Tibial artery (tissue), 4 donors: ENCODE measurements at regions not wholly inside any gene's neighbourhood (a gene's known extent, or its start where the extent isn't known, plus 50 kb on each side); places are given as distances from the start of the nearest gene placed in this dataset.

Experiments
- DNase-seq, 2 donors: peaks; one replicate each; pipeline ENCODE4 v3.0.0-alpha.2; 2019
- H3K27ac ChIP-seq, 2 donors: fragments of 200-600 bp; sonication (generic) in 1 of 2; 1 replicate in 1 of 2; 2 replicates in 1 of 2; pipeline ENCODE4 v1.5.1; 2018 to 2019; ENCODE audit warnings: mild to moderate bottlenecking in 1 of 2
- H3K27me3 ChIP-seq, 2 donors: fragments of 200-600 bp; sonication (generic) in 1 of 2; one replicate each; pipeline versions ENCODE4 v1.5.1 to v1.6.0; 2016 to 2019
- H3K36me3 ChIP-seq, 3 donors: fragments of 200-600 bp; sonication (generic) in 2 of 3; one replicate each; pipeline ENCODE4 v1.5.1; 2016 to 2019; ENCODE audit warnings: mild to moderate bottlenecking in 2 of 3
- H3K4me1 ChIP-seq, 4 donors: fragments of 200-600 bp; sonication (generic) in 2 of 4; 1 replicate in 3 of 4; 2 replicates in 1 of 4; pipeline ENCODE4 v1.5.1; 2016 to 2019
- H3K4me3 ChIP-seq, 2 donors: fragments of 200-600 bp; sonication (generic) in 1 of 2; 1 replicate in 1 of 2; 2 replicates in 1 of 2; pipeline ENCODE4 v1.5.1; 2018 to 2019; ENCODE audit warnings: mild to moderate bottlenecking in 2 of 2
- H3K9me3 ChIP-seq, 3 donors: fragments of 200-600 bp; sonication (generic) in 1 of 3; one replicate each; pipeline ENCODE4 v1.5.1; 2016 to 2019
- CTCF ChIP-seq, 2 experiments: fragments of 200-600 bp in 1 of 2; fragments of 450-650 bp in 1 of 2; IDR thresholded peaks; one replicate each; pipeline ENCODE4 v1.5.1; 2017 to 2019; ENCODE audit warnings: antibody characterized with exemption in 2 of 2, mild to moderate bottlenecking in 1 of 2, moderate library complexity in 1 of 2
- intact Hi-C: fragments of 100-400 bp; cut with DNase I; formaldehyde crosslinking; loops from one replicate; pipeline ENCODE4 v1.15.0; 2023; ENCODE audit warnings: low total_unique reads

- Histone ChIP-seq H3K36me3 (no peaks in the 10 kb centered on the region), H3K4me3 (peak overlapping the region in 1 of 2 donors; percentile 6), H3K4me1 (peaks cover 5 to 60% (median 56%) of the 10 kb centered on the region in 4 donors), H3K27ac (peak overlapping the region; percentile 62 to 71), H3K27me3 (no peaks in the 10 kb centered on the region), H3K9me3 (no peaks in the 10 kb centered on the region)
- intact Hi-C loops, result loop anchor here (10.0 kb wide), 1 partner anchor 127 kb away; the partner anchor contains the start of gene CHST15
- no peak for TF ChIP-seq CTCF (IDR thresholded peaks at IDR 0.05)
- no peak for DNase-seq
These were observed 128.2 kb upstream of the CHST15 start for GRCh38 chr10:124221356-124222317.

- H3K27ac ChIP-seq, result peak overlapping the region; percentile 62 to 71
- no peaks in the 10 kb centered on the region for H3K9me3 ChIP-seq
- no peak for DNase-seq
- no peak for TF ChIP-seq CTCF (IDR thresholded peaks at IDR 0.05)
- H3K36me3 ChIP-seq, result no peaks in the 10 kb centered on the region
- H3K4me1 ChIP-seq, result peaks cover 5 to 58% (median 53%) of the 10 kb centered on the region in 4 donors
- H3K27me3 ChIP-seq, result no peaks in the 10 kb centered on the region
- intact Hi-C loops, result loop anchor here (10.0 kb wide), 1 partner anchor 126 kb away; the partner anchor contains the start of gene CHST15
- H3K4me3 ChIP-seq, result peak overlapping the region in 1 of 2 donors; percentile 6
These were observed 127.6 kb upstream of the CHST15 start for GRCh38 chr10:124220971-124221355.

- Histone ChIP-seq H3K4me1 (peaks cover 5 to 54% (median 49%) of the 10 kb centered on the region in 4 donors), H3K4me3 (peak overlapping the region; percentile 6 to 15), H3K27ac (peak overlapping the region in 1 of 2 donors; percentile 71), H3K27me3 (no peaks in the 10 kb centered on the region), H3K9me3 (no peaks in the 10 kb centered on the region), H3K36me3 (no peaks in the 10 kb centered on the region)
- no peak for TF ChIP-seq CTCF (IDR thresholded peaks at IDR 0.05)
- no peak for DNase-seq
- intact Hi-C loops, result loop anchor here (10.0 kb wide), 1 partner anchor 126 kb away; the partner anchor contains the start of gene CHST15
These were observed 127.1 kb upstream of the CHST15 start for GRCh38 chr10:124220547-124220946.

- intact Hi-C loops, result loop anchor here (10.0 kb wide), 1 partner anchor 125 kb away; the partner anchor contains the start of gene CHST15
- H3K36me3 ChIP-seq, result no peaks in the 10 kb centered on the region
- no peaks in the 10 kb centered on the region for H3K27me3 ChIP-seq
- H3K4me1 ChIP-seq, result peaks cover 0 to 45% (median 40%) of the 10 kb centered on the region in 4 donors
- no peak for TF ChIP-seq CTCF (IDR thresholded peaks at IDR 0.05)
- no peak for DNase-seq
- H3K27ac ChIP-seq, result no peak overlapping the region
- no peaks in the 10 kb centered on the region for H3K9me3 ChIP-seq
- H3K4me3 ChIP-seq, result no peak overlapping the region
These were observed 126.3 kb upstream of the CHST15 start for GRCh38 chr10:124219655-124220054.

- H3K4me3 ChIP-seq, result no peak overlapping the region
- no peak overlapping the region for H3K27ac ChIP-seq
- H3K9me3 ChIP-seq, result no peaks in the 10 kb centered on the region
- no peak for DNase-seq
- no peaks in the 10 kb centered on the region for H3K36me3 ChIP-seq
- intact Hi-C loops, result no loop called here
- no peaks in the 10 kb centered on the region for H3K27me3 ChIP-seq
- peaks cover 0 to 39% (median 35%) of the 10 kb centered on the region in 4 donors for H3K4me1 ChIP-seq
- TF ChIP-seq CTCF (IDR thresholded peaks at IDR 0.05), result no peak
These were observed 125.7 kb upstream of the CHST15 start for GRCh38 chr10:124219062-124219461.
